Heart right ventricle (tissue), 16 donors: ENCODE measurements at regions not wholly inside any gene's neighbourhood (a gene's known extent, or its start where the extent isn't known, plus 50 kb on each side); places are given as distances from the start of the nearest gene placed in this dataset.

Experiments used
- ATAC-seq, 8 donors: fragments of 200-7000 bp; cut with Tn5 transposase; one replicate each; pipeline ENCODE4 v1.9.1; 2020; ENCODE audit warnings: mild to moderate bottlenecking in 8 of 8, moderate library complexity in 8 of 8, moderate number of reproducible peaks in 1 of 8
- DNase-seq, 2 donors: peaks; one replicate each; pipeline ENCODE4 v3.0.0-alpha.2; 2020
- H3K27ac ChIP-seq, 10 donors: fragments of 200-600 bp; sonication (generic) in 2 of 10; one replicate each; pipeline versions ENCODE4 v1.5.0 to v1.8.0; 2020 to 2022; ENCODE audit warnings: mild to moderate bottlenecking in 3 of 10
- H3K27me3 ChIP-seq, 7 donors: fragments of 200-600 bp; one replicate each; pipeline ENCODE4 v1.8.0; 2021 to 2022; ENCODE audit warnings: mild to moderate bottlenecking in 2 of 7
- H3K36me3 ChIP-seq, 9 donors: fragments of 200-600 bp; sonication (generic) in 1 of 9; one replicate each; pipeline versions ENCODE4 v1.5.0 to v1.8.0; 2020 to 2022; ENCODE audit warnings: mild to moderate bottlenecking in 2 of 9
- H3K4me1 ChIP-seq, 9 donors: fragments of 200-600 bp; sonication (generic) in 1 of 9; one replicate each; pipeline versions ENCODE4 v1.5.0 to v1.8.0; 2020 to 2022; ENCODE audit warnings: mild to moderate bottlenecking in 4 of 9
- H3K4me3 ChIP-seq, 10 donors: fragments of 200-600 bp; sonication (generic) in 2 of 10; one replicate each; pipeline versions ENCODE4 v1.5.0 to v1.8.0; 2020 to 2022; ENCODE audit warnings: mild to moderate bottlenecking in 7 of 10, moderate library complexity in 2 of 10
- H3K9me3 ChIP-seq, 11 donors: fragments of 200-600 bp in 10 of 11; sonication (generic) in 2 of 11; one replicate each; pipeline versions ENCODE4 v1.5.0 to v1.8.0; 2013 to 2022; ENCODE audit warnings: mild to moderate bottlenecking in 2 of 11, control low read depth in 1 of 11, moderate library complexity in 1 of 11
- CTCF ChIP-seq, 9 donors: fragments of 200-600 bp; sonication (generic) in 2 of 9; IDR thresholded peaks; one replicate each; pipeline versions ENCODE4 v1.5.0 to v1.8.0; 2021 to 2022; ENCODE audit warnings: antibody characterized with exemption in 9 of 9, mild to moderate bottlenecking in 5 of 9, moderate library complexity in 1 of 9
- WGBS, 2 donors: extraction: QIAGEN DNeasy Blood & Tissue Kit; methylation state at CpG; one replicate each; pipeline ENCODE4 v1.1.7; 2013; ENCODE audit warnings: inconsistent platforms in 1 of 2; 5-methylcytosine and 5-hydroxymethylcytosine counted together
- intact Hi-C, 10 donors: fragments of 100-400 bp; cut with DNase I; formaldehyde crosslinking; loops; one replicate each; pipeline versions ENCODE4 v1.11.1 to v1.14.2; 2022
- donor health status: Arrhythmogenic right ventricular cardiomyopathy.
- donor health status: ischemic (EF 13 %, LVEDD 7.1; RV severe dilation, severe dysfunction).
- donor health status: healthy with polysubstance abuse.
- donor health status: DM: no; HTN: yes; CAD: no.
- donor health status: DM: no; HTN: no; CAD: no.
- donor health status: ischemic (EF 25% LVEDD 6.9; RV normal size, moderate dysfunction).
- donor health status: ischemic (EF 25% LVEDD 5.7; RV mildly dilated, moderate dysfunction).
- donor health status: healthy.
- donor health status: DM: yes; HTN: yes; CAD: no.
- donor health status: Ischemic cardiomyopathy.
- donor health status: ischemic (EF 35%, LVEDD 5.7; RV mildly dilated, moderate dysfunction).
- donor health status: nonischemic (EF 11% LVEDD 7.7; RV severe dilation, severe dysfunction).
- donor health status: DM: yes; HTN: yes; CAD: no.
- donor health status: PGD.
- donor health status: ischemic (EF 29% LVEDD 5.4; RV normal size, mild dysfunction).
- donor health status: nonischemic (EF 23%, LVEDD 6.1; RV moderate dilation, normal function).

GRCh38 chr9:129481424-129481809 lies 139.5 kb downstream of the C9orf50 start:
- WGBS, 2 donors, result 85% methylated on average over 9 of the region's 9 CpGs
- Histone ChIP-seq H3K9me3 (no peaks in the 10 kb centered on the region), H3K36me3 (no peaks in the 10 kb centered on the region), H3K27ac (peak overlapping the region; percentile 98 to 100 (median 100)), H3K4me1 (peaks cover 35 to 78% (median 52%) of the 10 kb centered on the region in 9 donors), H3K27me3 (no peaks in the 10 kb centered on the region), H3K4me3 (peak overlapping the region in 5 of 10 donors; percentile 56 to 71 (median 71))
- TF ChIP-seq CTCF (IDR thresholded peaks at IDR 0.05), result no peak
- ATAC-seq, result no peak
- intact Hi-C loops, result loop anchor here in 6 of 10 donors (5.0 to 10.0 kb wide), 8 partner anchors 64 to 339 kb away; partner anchors contain the start of gene IER5L (in 1 of the 6)
- no peak for DNase-seq

- intact Hi-C loops, result loop anchor here in 6 of 10 donors (5.0 to 10.0 kb wide), 8 partner anchors 63 to 338 kb away; partner anchors contain the start of gene IER5L (in 1 of the 6)
- DNase-seq, result no peak
- 96 to 100% methylated on average over 1 of the region's 1 CpG for WGBS, 2 donors
Observed at GRCh38 chr9:129480745-129481144, 140.2 kb downstream of the C9orf50 start.

GRCh38 chr9:129480227-129480626 lies 140.7 kb downstream of the C9orf50 start:
- H3K4me1 ChIP-seq, result peaks cover 30 to 71% (median 46%) of the 10 kb centered on the region in 9 donors
- H3K36me3 ChIP-seq, result no peaks in the 10 kb centered on the region
- WGBS, 2 donors, result 59 to 62% methylated on average over 12 of the region's 12 CpGs
- ATAC-seq, result no peak
- intact Hi-C loops, result loop anchor here in 6 of 10 donors (5.0 to 10.0 kb wide), 8 partner anchors 63 to 338 kb away; partner anchors contain the start of gene IER5L (in 1 of the 6)
- TF ChIP-seq CTCF (IDR thresholded peaks at IDR 0.05), result peak in 2 of 9 donors; percentile 11 to 26
- no peaks in the 10 kb centered on the region for H3K27me3 ChIP-seq
- H3K27ac ChIP-seq, result peak overlapping the region in 9 of 10 donors; percentile 98 to 100 (median 99)
- DNase-seq, result no peak
- H3K9me3 ChIP-seq, result peaks cover 0 to under 1% (median 0%) of the 10 kb centered on the region in 11 donors
- H3K4me3 ChIP-seq, result no peak overlapping the region

More at GRCh38 chr9:129480745-129481144, 140.2 kb downstream of the C9orf50 start:
- no peak for ATAC-seq
- Histone ChIP-seq H3K27ac (peak overlapping the region in 9 of 10 donors; percentile 98 to 100 (median 99)), H3K9me3 (no peaks in the 10 kb centered on the region), H3K27me3 (no peaks in the 10 kb centered on the region), H3K4me1 (peaks cover 30 to 75% (median 46%) of the 10 kb centered on the region in 9 donors), H3K4me3 (no peak overlapping the region), H3K36me3 (no peaks in the 10 kb centered on the region)
- TF ChIP-seq CTCF (IDR thresholded peaks at IDR 0.05), result no peak

GRCh38 chr9:129479631-129480011 lies 141.3 kb downstream of the C9orf50 start:
- H3K4me3 ChIP-seq, result no peak overlapping the region
- no peak for TF ChIP-seq CTCF (IDR thresholded peaks at IDR 0.05)
- WGBS, 2 donors, result 82 to 90% methylated on average over 7 of the region's 7 CpGs
- no peaks in the 10 kb centered on the region for H3K27me3 ChIP-seq
- H3K9me3 ChIP-seq, result peaks cover 0 to 6% (median 0%) of the 10 kb centered on the region in 11 donors
- intact Hi-C loops, result loop anchor here in 8 of 10 donors (5.0 to 10.0 kb wide), 10 partner anchors 62 to 337 kb away; partner anchors contain the start of gene IER5L (in 1 of the 8)
- peak overlapping the region in 9 of 10 donors; percentile 30 to 100 (median 99) for H3K27ac ChIP-seq
- peaks cover 28 to 65% (median 45%) of the 10 kb centered on the region in 9 donors for H3K4me1 ChIP-seq
- ATAC-seq (no peak), DNase-seq (no peak)
- H3K36me3 ChIP-seq, result no peaks in the 10 kb centered on the region
